ENCODE measurements at regions not wholly inside any gene's neighbourhood (a gene's known extent, or its start where the extent isn't known, plus 50 kb on each side); places are given as distances from the start of the nearest gene placed in this dataset.

- TF ChIP-seq CTCF (IDR thresholded peaks at IDR 0.05) (no peak), POLR2A (IDR thresholded peaks at IDR 0.05) (no peak)
Measured at GRCh38 chr6:44646355-44646754, 258.8 kb downstream of the CDC5L start.
